GM23338 (cell line): ENCODE measurements at regions not wholly inside any gene's neighbourhood (a gene's known extent, or its start where the extent isn't known, plus 50 kb on each side); places are given as distances from the start of the nearest gene placed in this dataset.

ENCODE experiments used
- CREB1 ChIP-seq: fragments of 250-450 bp; sonication (Bioruptor Pico); IDR thresholded peaks from 2 replicates; pipeline ENCODE4 v1.5.0; 2020; ENCODE audit warnings: low read depth, mild to moderate bottlenecking, moderate library complexity
- EZH2 ChIP-seq: fragments of 200-600 bp; sonication (generic); IDR thresholded peaks from one replicate; pipeline ENCODE4 v1.8.0; 2017; ENCODE audit warnings: antibody characterized with exemption, mild to moderate bottlenecking, low read depth; ENCODE audit not compliant: unreplicated experiment
- EZH2phosphoT487 ChIP-seq: fragments of 200-600 bp; sonication (generic); IDR thresholded peaks from one replicate; pipeline ENCODE4 v1.8.1; 2018; ENCODE audit warnings: antibody characterized with exemption; ENCODE audit not compliant: unreplicated experiment
- JUNB ChIP-seq: IDR thresholded peaks from one replicate; pipeline ENCODE4 v1.6.1; 2016; ENCODE audit warnings: antibody characterized with exemption; ENCODE audit not compliant: unreplicated experiment
- NANOG ChIP-seq: IDR thresholded peaks from 2 replicates; pipeline ENCODE4 v1.6.1; 2016; ENCODE audit warnings: antibody characterized with exemption, borderline replicate concordance
- POLR2AphosphoS5 ChIP-seq: IDR thresholded peaks from 2 replicates; pipeline ENCODE4 v1.6.1; 2016; ENCODE audit warnings: antibody characterized with exemption, low read depth
- REST ChIP-seq: IDR thresholded peaks from one replicate; pipeline ENCODE4 v1.6.1; 2018; ENCODE audit warnings: antibody characterized with exemption; ENCODE audit not compliant: unreplicated experiment
- STAT1 ChIP-seq: IDR thresholded peaks from one replicate; pipeline ENCODE4 v1.6.1; 2016; ENCODE audit warnings: antibody characterized with exemption; ENCODE audit not compliant: unreplicated experiment
- ZNF331 ChIP-seq: fragments of 250-450 bp; sonication (Bioruptor Pico); IDR thresholded peaks from 2 replicates; pipeline ENCODE4 v1.5.0; 2020; ENCODE audit warnings: low read depth, mild to moderate bottlenecking, moderate library complexity
- TF ChIP-seq, protein P1 (sequence below), 2 experiments: fragments of 200-600 bp in 1 of 2; sonication (generic) in 1 of 2; conservative IDR thresholded peaks; 2 replicates each; pipeline versions ENCODE4 v1.5.1 to v1.6.1; 2016 to 2017; ENCODE audit warnings: antibody characterized with exemption in 2 of 2, low read depth in 2 of 2, mild to moderate bottlenecking in 2 of 2, moderate library complexity in 1 of 2
- TF ChIP-seq, protein P2 (sequence below): IDR thresholded peaks from 2 replicates; pipeline ENCODE4 v1.6.1; 2016; ENCODE audit warnings: antibody characterized with exemption

GRCh38 chr11:38756537-38756936, 2158.5 kb upstream of the RAG2 start:
- TF ChIP-seq, protein P1, sequence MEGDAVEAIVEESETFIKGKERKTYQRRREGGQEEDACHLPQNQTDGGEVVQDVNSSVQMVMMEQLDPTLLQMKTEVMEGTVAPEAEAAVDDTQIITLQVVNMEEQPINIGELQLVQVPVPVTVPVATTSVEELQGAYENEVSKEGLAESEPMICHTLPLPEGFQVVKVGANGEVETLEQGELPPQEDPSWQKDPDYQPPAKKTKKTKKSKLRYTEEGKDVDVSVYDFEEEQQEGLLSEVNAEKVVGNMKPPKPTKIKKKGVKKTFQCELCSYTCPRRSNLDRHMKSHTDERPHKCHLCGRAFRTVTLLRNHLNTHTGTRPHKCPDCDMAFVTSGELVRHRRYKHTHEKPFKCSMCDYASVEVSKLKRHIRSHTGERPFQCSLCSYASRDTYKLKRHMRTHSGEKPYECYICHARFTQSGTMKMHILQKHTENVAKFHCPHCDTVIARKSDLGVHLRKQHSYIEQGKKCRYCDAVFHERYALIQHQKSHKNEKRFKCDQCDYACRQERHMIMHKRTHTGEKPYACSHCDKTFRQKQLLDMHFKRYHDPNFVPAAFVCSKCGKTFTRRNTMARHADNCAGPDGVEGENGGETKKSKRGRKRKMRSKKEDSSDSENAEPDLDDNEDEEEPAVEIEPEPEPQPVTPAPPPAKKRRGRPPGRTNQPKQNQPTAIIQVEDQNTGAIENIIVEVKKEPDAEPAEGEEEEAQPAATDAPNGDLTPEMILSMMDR (conservative IDR thresholded peaks at IDR 0.05; ENCODE audit: low read depth in 2 of 2), result no peak
- TF ChIP-seq EZH2phosphoT487 (no peak), REST (no peak), POLR2AphosphoS5 (no peak), EZH2 (no peak), ZNF331 (CRISPR knock-in tag) (no peak), STAT1 (no peak), NANOG (no peak), JUNB (no peak), CREB1 (no peak)
- TF ChIP-seq, protein P2, sequence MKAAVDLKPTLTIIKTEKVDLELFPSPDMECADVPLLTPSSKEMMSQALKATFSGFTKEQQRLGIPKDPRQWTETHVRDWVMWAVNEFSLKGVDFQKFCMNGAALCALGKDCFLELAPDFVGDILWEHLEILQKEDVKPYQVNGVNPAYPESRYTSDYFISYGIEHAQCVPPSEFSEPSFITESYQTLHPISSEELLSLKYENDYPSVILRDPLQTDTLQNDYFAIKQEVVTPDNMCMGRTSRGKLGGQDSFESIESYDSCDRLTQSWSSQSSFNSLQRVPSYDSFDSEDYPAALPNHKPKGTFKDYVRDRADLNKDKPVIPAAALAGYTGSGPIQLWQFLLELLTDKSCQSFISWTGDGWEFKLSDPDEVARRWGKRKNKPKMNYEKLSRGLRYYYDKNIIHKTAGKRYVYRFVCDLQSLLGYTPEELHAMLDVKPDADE, result no peak
